Stimulated activated effector memory CD8-positive, alpha-beta T cell treated with anti-CD3 and anti-CD28 coated beads, Interleukin-12 subunit alpha, Interleukin-12 subunit beta, amount 100 ng/mL, for 72 hours (primary cell): ENCODE measurements at regions not wholly inside any gene's neighbourhood (a gene's known extent, or its start where the extent isn't known, plus 50 kb on each side); places are given as distances from the start of the nearest gene placed in this dataset.
A peak's percentile ranks its signal among the peaks of the same experiment; 100 is the strongest.

Source experiments
- ATAC-seq: fragments of 150-1000 bp; cut with Tn5 transposase; 2 replicates; pipeline ENCODE4 v1.10.0; 2021
- DNase-seq, 2 donors: peaks; one replicate each; pipeline ENCODE4 v3.0.0; 2021 to 2022; ENCODE audit warnings: low spot score in 2 of 2
- H3K27ac Mint-ChIP-seq: one replicate; pipeline ENCODE4 v1.8.0; 2022; ENCODE audit warnings: mild to moderate bottlenecking, mixed read lengths
- H3K36me3 Mint-ChIP-seq: one replicate; pipeline ENCODE4 v1.8.0; 2022; ENCODE audit warnings: mild to moderate bottlenecking, mixed read lengths
- H3K4me1 Mint-ChIP-seq: one replicate; pipeline ENCODE4 v1.8.0; 2022; ENCODE audit warnings: mixed read lengths
- H3K4me3 Mint-ChIP-seq: one replicate; pipeline ENCODE4 v1.8.0; 2022; ENCODE audit warnings: mild to moderate bottlenecking, mixed read lengths
- H3K9me3 Mint-ChIP-seq: one replicate; pipeline ENCODE4 v1.8.0; 2022; ENCODE audit warnings: mixed read lengths

DNA sequence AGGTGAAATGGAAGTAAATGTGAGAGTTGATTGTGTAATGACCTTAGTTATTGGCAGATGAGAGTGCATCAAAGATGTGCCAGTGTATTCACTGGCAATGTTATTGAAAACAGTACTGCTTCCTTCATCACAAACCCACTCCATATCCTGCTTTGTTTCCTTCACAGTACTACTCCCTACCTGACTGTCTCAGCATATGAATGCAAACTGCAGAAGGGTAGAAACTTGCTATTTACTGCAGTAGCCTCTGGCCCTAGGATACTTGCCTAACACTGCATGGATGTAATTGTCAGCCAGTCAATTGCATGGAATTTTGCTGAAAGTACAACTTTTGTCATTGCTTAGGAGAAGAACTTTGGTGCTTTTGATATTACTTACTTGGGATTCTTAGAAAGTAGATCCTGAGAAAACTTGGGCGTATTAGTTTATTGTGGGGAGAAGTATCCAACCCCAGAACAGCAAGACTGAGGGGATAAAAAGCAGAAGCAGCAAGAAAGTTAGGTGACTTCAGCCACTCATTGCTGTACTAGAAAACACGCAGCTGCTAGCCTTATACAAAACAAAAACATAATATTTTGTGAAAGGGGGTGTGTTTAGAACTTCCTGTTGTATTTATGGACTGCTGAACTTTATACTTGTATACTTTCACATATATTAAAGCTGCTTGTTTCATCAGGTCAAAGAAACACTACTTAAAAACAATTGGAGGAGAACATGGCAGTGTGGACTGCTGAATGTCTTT is 219.0 kb downstream of the CCNG2 start:
- DNase-seq (no peak), ATAC-seq (no peak)
- H3K4me1 Mint-ChIP-seq: no peaks in the 10 kb centered on the region
- no peak overlapping the region for H3K27ac Mint-ChIP-seq
- no peaks in the 10 kb centered on the region for H3K36me3 Mint-ChIP-seq
- no peaks in the 10 kb centered on the region for H3K9me3 Mint-ChIP-seq
- H3K4me3 Mint-ChIP-seq: no peak overlapping the region

DNA sequence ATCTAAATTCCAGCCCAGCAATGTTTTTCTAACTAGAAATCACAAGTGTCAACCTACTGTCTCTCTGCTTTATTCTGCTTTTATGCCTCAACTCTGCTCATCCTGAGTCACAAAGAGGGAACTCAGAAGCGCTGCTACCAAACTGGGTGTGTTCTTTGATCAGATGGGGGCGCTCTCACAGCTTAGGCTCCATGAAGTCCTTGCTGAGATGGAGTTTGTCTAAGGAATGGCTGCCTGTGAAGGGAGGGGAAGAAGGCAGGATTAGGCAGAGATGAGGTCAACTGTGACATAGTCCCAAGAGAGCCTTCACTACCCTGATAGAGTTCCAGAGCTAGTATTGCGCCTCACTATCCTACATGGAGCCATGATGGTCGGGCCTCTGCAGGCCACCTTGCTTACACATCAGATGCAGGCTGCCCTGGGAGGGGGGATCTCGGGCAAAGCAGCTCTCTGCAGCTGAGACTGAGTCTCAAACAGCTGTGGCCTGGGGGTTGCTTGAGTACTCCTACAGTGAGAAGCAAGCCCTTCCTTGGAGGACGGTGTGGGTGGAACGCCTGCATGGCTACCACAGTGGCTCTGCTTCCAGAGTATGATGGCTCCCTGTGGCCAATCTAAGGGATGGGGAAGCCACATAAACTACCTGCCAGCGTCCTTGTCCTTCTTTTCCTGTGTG is 219.9 kb downstream of the CCNG2 start:
- no peak overlapping the region for H3K4me3 Mint-ChIP-seq
- DNase-seq (no peak), ATAC-seq (no peak)
- no peak overlapping the region for H3K27ac Mint-ChIP-seq
- H3K9me3 Mint-ChIP-seq: no peaks in the 10 kb centered on the region
- no peaks in the 10 kb centered on the region for H3K36me3 Mint-ChIP-seq
- no peaks in the 10 kb centered on the region for H3K4me1 Mint-ChIP-seq

DNA sequence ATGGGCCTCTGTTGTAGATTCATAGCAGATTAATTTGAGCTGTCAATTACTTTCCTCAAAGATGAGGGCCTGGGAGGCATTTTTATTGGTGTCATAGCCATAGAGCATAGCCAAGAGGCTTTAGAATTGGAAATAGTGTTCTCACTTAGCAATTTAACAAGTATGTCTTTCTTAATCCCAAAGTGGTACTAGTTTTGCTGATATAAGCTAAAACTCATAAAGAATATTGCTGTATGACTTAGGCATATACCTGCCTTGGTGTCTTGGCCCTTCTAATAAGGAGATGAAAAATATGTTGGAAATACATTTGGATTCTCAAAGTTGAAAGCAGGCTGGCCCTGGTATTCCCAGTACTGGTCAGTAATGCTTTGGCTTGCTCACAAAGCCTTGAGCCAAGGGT is 221.5 kb upstream of the CXCL13 start:
- Mint-ChIP-seq H3K9me3 (no peaks in the 10 kb centered on the region), H3K27ac (no peak overlapping the region), H3K4me1 (no peaks in the 10 kb centered on the region), H3K36me3 (no peaks in the 10 kb centered on the region), H3K4me3 (no peak overlapping the region)
- DNase-seq: no peak
- no peak for ATAC-seq

DNA sequence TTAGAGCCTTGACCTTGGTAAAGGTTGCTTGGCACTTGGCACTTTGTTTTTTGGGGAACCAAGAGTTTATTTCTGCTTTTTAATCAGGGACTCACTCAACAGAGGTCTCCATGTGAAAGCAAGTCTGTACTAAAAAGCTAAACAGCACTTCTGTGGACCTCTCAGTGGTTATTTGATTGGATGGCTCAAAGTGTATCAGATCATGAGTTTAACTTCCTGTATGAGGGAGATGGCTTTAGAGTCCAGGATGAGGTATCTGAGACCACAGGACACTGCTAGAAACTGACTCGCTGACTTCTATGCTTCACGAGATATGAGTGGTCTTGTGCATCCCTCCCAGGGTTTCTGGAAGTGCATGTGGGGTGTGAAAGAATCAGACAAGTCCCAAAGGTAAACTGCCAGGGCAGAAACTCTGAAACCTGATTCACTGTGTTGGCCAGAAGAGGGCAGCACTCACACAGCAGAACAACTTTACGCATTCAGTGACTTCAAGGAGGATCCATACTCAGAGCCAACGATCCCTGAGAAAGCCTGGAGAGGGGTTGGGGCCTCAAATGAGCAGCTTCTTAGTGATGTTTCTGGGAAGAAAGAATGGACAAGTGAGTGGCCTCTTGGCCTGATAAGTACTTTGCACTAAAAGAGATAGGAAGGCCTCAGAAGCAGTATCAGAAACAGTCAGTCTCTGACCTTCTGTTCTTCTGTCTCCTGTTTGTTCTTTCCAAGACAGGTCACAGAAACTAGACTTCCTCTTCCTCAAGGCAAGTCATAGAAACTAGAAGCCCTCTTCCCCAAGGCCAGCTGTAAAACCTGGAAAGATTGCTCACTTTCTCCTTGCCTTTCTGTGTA is 220.3 kb upstream of the CXCL13 start:
- H3K9me3 Mint-ChIP-seq: no peaks in the 10 kb centered on the region
- no peaks in the 10 kb centered on the region for H3K36me3 Mint-ChIP-seq
- H3K4me3 Mint-ChIP-seq: no peak overlapping the region
- H3K27ac Mint-ChIP-seq: no peak overlapping the region
- no peaks in the 10 kb centered on the region for H3K4me1 Mint-ChIP-seq
- DNase-seq (peak; percentile 36 to 80), ATAC-seq (peak; percentile 61)

DNA sequence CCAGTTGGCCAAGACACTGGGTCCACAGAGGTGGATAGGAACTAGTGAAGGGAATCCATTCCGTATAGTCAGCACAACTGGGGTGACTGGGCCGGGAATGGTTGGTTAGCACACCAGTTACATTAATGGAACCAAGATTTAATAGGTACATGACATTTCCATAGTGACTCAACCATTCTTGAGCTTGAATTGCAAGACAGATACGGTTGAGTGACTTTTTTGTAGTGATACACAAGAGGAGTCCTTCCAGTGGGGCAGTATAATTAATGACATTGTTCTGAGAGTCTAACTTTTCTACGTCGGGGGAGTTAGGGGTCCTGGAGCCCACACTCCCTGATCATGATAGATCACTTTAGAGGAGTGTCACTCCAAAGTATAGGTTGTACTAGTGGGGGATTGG is 211.6 kb upstream of the CXCL13 start:
- H3K27ac Mint-ChIP-seq: no peak overlapping the region
- H3K4me1 Mint-ChIP-seq: no peaks in the 10 kb centered on the region
- no peak for DNase-seq
- H3K4me3 Mint-ChIP-seq: no peak overlapping the region
- H3K36me3 Mint-ChIP-seq: no peaks in the 10 kb centered on the region
- H3K9me3 Mint-ChIP-seq: no peaks in the 10 kb centered on the region
- no peak for ATAC-seq

DNA sequence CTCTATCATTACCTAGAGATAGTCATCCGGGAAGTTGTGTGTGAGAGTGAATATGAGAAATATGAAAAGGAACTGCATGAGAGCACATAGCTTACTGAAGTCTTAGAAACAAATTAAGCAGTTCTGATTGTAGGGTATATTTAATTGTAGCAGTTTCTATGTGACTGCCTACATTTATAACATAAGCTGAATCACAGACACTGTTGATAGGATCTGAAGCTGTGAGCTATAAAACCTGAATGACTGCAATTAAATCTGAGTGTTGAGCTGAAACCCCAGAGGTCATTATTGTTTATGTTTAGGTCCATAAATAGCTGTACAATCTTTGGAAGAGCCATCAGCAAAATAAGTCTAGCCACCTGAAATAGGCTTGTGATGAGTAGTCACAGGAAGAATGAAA is 210.1 kb upstream of the CXCL13 start:
- Mint-ChIP-seq H3K36me3 (no peaks in the 10 kb centered on the region), H3K27ac (no peak overlapping the region), H3K4me3 (no peak overlapping the region), H3K9me3 (peaks cover 7% of the 10 kb centered on the region), H3K4me1 (no peaks in the 10 kb centered on the region)
- ATAC-seq (no peak), DNase-seq (no peak)

DNA sequence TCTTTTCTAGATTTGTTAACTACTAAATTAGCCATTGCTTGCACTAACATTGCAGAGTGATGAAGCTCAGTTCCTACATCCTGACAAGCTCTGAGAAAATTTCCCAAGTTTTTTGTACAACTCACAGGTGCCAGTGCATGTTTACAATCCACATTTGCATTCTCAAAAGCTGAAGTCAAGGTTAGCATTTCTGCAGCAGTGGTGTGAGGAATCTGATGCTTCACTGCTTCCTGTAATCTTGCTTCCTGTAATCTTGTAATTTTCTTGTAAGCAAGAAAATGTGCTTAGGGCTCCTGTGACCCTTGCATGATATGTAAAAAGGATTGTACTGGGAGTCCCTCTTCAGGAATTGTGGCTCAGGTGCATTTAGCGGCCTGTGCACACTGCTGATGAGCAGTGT is 207.4 kb upstream of the CXCL13 start:
- no peak for ATAC-seq
- H3K27ac Mint-ChIP-seq: no peak overlapping the region
- no peak overlapping the region for H3K4me3 Mint-ChIP-seq
- H3K9me3 Mint-ChIP-seq: peaks cover 7% of the 10 kb centered on the region
- H3K4me1 Mint-ChIP-seq: no peaks in the 10 kb centered on the region
- no peak for DNase-seq
- no peaks in the 10 kb centered on the region for H3K36me3 Mint-ChIP-seq

DNA sequence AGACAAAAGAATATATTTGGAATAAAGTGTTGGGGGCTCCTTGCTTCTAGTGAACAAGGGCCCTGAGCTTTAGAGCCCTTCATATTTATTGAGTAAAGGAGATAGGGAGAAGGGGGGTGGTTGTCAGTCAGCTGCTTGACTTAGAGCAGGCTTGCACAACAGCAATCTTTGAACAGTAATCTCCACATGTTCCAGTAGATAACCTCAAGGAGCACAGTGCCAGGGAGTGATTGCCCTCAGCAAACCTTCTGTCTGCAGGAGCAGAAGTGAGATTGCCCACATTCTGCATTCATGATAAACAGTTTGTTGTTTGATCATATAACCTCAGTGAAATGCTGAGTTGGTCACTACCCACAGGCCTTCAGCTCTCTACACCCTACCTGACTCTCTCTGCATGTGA is 205.8 kb upstream of the CXCL13 start:
- DNase-seq: no peak
- H3K4me1 Mint-ChIP-seq: no peaks in the 10 kb centered on the region
- peaks cover 7% of the 10 kb centered on the region for H3K9me3 Mint-ChIP-seq
- no peak overlapping the region for H3K27ac Mint-ChIP-seq
- H3K36me3 Mint-ChIP-seq: no peaks in the 10 kb centered on the region
- H3K4me3 Mint-ChIP-seq: no peak overlapping the region
- no peak for ATAC-seq

DNA sequence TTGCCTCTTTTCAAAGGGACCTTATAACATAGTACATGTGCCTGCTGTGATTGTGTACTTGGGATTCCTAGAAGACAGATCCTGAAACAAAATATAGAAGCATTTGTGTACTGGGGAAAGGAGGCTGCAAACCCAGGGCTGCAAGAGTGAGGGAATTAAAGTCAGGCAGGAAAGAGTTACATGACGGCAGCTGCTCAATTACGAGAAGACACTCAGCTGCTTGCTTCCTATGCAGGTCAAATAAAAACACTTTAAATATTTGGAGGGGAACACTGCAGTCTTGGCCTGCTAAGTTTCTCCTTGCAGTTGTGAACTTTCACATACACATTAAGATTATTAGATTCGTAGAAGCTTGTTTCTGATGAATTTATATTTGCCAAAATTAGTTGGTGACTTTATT is 191.9 kb upstream of the CXCL13 start:
- no peaks in the 10 kb centered on the region for H3K36me3 Mint-ChIP-seq
- H3K9me3 Mint-ChIP-seq: no peaks in the 10 kb centered on the region
- H3K4me1 Mint-ChIP-seq: no peaks in the 10 kb centered on the region
- DNase-seq (no peak), ATAC-seq (no peak)
- no peak overlapping the region for H3K27ac Mint-ChIP-seq
- H3K4me3 Mint-ChIP-seq: no peak overlapping the region

DNA sequence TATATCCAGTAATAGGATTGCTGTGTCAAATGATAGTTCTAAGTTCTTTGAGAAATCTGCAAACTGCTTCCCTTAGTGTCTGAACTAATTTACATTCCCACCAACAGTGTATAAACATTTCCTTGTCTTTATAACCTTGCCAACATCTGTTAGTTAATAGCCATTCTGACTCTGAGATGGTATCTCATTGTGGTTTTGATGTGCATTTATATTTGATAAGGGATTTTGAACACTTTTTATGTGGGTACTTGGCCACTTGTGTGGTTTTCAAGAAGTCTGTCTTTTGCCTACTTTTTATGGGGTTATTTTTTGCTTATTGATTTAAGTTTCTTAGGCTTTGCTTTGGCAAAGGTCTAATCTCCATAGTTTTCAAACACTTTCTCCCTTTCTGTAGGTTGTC is 189.9 kb upstream of the CXCL13 start:
- ATAC-seq (no peak), DNase-seq (no peak)
- H3K4me1 Mint-ChIP-seq: no peaks in the 10 kb centered on the region
- H3K4me3 Mint-ChIP-seq: no peak overlapping the region
- H3K36me3 Mint-ChIP-seq: no peaks in the 10 kb centered on the region
- no peaks in the 10 kb centered on the region for H3K9me3 Mint-ChIP-seq
- no peak overlapping the region for H3K27ac Mint-ChIP-seq

DNA sequence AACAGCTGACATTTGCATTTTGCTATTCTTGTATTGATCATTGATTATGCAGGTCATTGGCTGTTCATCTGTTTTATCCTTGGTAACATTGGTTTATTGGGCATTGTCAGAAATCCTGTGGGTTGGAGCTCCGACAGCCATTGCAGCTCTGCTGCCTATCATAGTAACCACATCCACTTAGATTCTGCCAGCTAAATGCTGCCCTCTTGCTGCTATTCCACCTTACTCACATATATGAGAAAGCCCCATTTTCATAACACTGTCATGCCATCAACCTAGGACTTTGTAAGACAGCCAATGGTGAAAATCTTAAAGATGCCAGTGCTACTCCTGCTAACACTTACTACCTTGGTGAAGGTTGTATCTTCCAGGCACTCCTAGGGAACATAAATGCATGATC is 187.3 kb upstream of the CXCL13 start:
- H3K4me1 Mint-ChIP-seq: no peaks in the 10 kb centered on the region
- DNase-seq: no peak
- no peaks in the 10 kb centered on the region for H3K36me3 Mint-ChIP-seq
- H3K27ac Mint-ChIP-seq: no peak overlapping the region
- ATAC-seq: peak; percentile 49
- H3K9me3 Mint-ChIP-seq: no peaks in the 10 kb centered on the region
- no peak overlapping the region for H3K4me3 Mint-ChIP-seq

DNA sequence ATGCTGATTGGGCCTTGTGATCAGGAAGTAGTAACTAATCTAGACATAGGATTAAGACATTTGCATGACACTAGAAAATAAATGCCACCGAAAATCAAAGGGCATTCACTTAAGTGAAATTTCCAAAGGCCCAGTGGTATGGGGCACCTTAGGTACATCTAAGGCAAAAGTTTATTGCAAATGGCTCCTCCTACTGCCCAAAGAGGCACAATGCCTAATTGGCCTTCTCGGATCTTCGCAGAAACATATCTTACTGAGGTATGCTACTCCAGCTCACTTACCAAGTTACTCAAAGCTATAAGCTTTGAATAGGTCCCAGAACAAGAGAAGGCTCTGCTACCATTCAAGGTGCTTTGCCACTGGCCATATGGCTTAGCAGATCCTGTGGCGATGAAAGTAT is 174.8 kb upstream of the CXCL13 start:
- ATAC-seq: no peak
- Mint-ChIP-seq H3K4me1 (no peaks in the 10 kb centered on the region), H3K9me3 (no peaks in the 10 kb centered on the region), H3K36me3 (no peaks in the 10 kb centered on the region), H3K4me3 (no peak overlapping the region), H3K27ac (no peak overlapping the region)
- no peak for DNase-seq

DNA sequence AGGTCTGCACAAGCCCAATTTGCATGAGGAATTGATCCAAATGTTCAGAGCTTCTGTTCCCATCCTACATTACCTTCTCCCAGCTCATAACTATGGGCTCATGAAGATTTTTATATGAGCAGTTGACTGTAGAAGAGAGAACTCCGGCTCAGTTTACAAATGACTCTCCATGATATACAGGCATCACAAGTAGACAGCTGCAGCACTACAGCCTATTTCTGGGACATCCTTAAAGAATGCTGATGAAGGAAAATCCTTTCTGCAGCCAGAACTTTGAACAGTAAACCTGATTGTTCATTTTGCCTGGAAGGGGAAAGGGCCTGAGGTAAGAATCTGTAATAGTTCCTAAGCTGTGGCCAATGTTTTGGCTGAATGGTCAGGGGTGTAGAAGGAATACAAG is 174.1 kb upstream of the CXCL13 start:
- Mint-ChIP-seq H3K27ac (no peak overlapping the region), H3K9me3 (no peaks in the 10 kb centered on the region), H3K4me3 (no peak overlapping the region), H3K4me1 (no peaks in the 10 kb centered on the region), H3K36me3 (no peaks in the 10 kb centered on the region)
- no peak for DNase-seq
- ATAC-seq: no peak

DNA sequence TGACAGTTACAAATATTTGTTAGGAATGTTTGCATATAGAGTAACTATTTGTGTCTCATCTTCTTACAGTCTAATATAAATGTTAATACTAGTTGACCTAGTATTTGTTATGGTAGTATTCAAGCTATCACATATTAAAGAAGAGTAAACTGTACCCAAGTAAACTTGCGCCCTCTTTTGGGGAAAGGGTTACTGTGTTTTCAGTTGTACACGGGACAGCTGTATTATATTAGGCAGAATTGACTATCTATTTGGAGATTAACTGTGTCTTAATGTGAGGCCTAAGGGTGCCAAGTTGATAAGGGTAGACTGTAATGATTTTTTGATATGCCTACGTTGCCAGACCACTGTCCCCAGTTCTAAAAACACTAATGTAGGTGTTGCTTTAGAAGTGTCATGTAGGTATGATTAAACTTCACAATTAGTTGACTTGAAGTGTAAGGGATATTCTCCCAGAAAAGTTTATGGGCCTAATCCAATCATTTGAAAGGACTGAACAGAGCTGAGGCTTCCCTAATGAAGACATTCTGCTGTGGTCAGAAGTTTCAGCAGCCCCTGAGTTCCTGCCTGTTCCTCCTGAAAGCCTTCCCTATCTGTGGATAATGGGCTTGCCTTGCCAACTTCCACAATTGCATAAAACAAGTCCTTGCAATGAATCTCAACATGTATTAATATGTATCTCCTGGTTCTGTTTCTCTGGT is 172.8 kb upstream of the CXCL13 start:
- H3K4me3 Mint-ChIP-seq: no peak overlapping the region
- no peak for DNase-seq
- H3K27ac Mint-ChIP-seq: no peak overlapping the region
- H3K36me3 Mint-ChIP-seq: no peaks in the 10 kb centered on the region
- ATAC-seq: no peak
- H3K9me3 Mint-ChIP-seq: no peaks in the 10 kb centered on the region
- no peaks in the 10 kb centered on the region for H3K4me1 Mint-ChIP-seq

DNA sequence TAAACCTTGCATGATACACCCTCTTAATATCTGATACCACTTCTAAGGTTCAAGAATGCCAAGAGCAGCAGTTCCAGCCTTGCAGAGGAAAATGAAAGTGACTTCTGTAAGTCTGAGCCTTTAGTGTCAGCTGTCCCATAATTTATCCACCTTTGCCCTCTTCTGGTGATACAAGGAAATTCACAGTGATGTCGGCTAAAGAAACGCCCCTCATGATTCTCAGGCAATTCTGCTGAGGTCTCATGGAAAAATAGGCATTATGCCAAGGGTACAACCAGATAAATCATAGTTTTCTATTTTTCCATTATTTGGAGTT is 172.2 kb upstream of the CXCL13 start:
- Mint-ChIP-seq H3K36me3 (no peaks in the 10 kb centered on the region), H3K9me3 (no peaks in the 10 kb centered on the region), H3K4me3 (no peak overlapping the region), H3K4me1 (no peaks in the 10 kb centered on the region), H3K27ac (no peak overlapping the region)
- peak; percentile 60 for ATAC-seq
- DNase-seq: no peak
